ENCODE measurements at regions not wholly inside any gene's neighbourhood (a gene's known extent, or its start where the extent isn't known, plus 50 kb on each side); places are given as distances from the start of the nearest gene placed in this dataset.

- H2AFZ ChIP-seq (ENCODE audit: low read depth, low read length) = no peak overlapping the region
- H3K79me2 ChIP-seq (ENCODE audit: control insufficient read depth, insufficient read depth, low read length) = no peaks in the 10 kb centered on the region
- no TSS peak for BruUV-seq (replicated peaks)
- TF ChIP-seq POLR2AphosphoS5 (IDR thresholded peaks at IDR 0.05; ENCODE audit: insufficient read depth, low read depth, low read length) = no peak
- TF ChIP-seq EZH2 (IDR thresholded peaks at IDR 0.05; ENCODE audit: borderline replicate concordance, low read depth, low read length, severe bottlenecking) = no peak
- no peak for TF ChIP-seq FOS (IDR thresholded peaks at IDR 0.05; ENCODE audit: borderline replicate concordance, insufficient read depth, low read length)
- no peak for TF ChIP-seq CTCF (IDR thresholded peaks at IDR 0.05; ENCODE audit: extremely low read depth in 1 of 2, insufficient read depth in 1 of 2, low read depth in 1 of 2, low read length in 2 of 2)
- no peak for TF ChIP-seq POLR2A (IDR thresholded peaks at IDR 0.05; ENCODE audit: low read depth, low read length)
- no peak for TF ChIP-seq GATA2 (IDR thresholded peaks at IDR 0.05; ENCODE audit: insufficient read depth, insufficient read length, low read depth, low read length)
- no peak for TF ChIP-seq JUN (IDR thresholded peaks at IDR 0.05; ENCODE audit: borderline replicate concordance, insufficient read depth, insufficient read length, low read depth)
- no peak for TF ChIP-seq MAX (IDR thresholded peaks at IDR 0.05; ENCODE audit: insufficient read depth, insufficient read length)
- no peak for TF ChIP-seq MYC (IDR thresholded peaks at IDR 0.05; ENCODE audit: low read depth, low read length)
- dilution Hi-C loops (cut with MboI; ENCODE audit: extremely low pct_ligation_motif_present, low sequenced_read_pairs) = no loop called here
- H3K27me3 ChIP-seq (ENCODE audit: control insufficient read depth in 2 of 2, insufficient read depth in 2 of 2, low read length in 2 of 2) = no peaks in the 10 kb centered on the region
- no peak overlapping the region for H3K4me3 ChIP-seq (replicated peaks in 1 of 3; ENCODE audit: insufficient read depth in 1 of 3, low read depth in 1 of 3, low read length in 3 of 3)
- FAIRE-seq = no peak
- ChIA-PET CTCF (no interaction called here), POLR2A (no interaction called here)
- no peaks in the 10 kb centered on the region for H3K9me3 ChIP-seq (replicated peaks; ENCODE audit: control insufficient read depth, insufficient read depth, low read length)
- H4K20me1 ChIP-seq (replicated peaks; ENCODE audit: control insufficient read depth, extremely low read depth, insufficient read depth, low read length) = no peaks in the 10 kb centered on the region
- H3K4me1 ChIP-seq (ENCODE audit: control insufficient read depth, extremely low read depth, insufficient read depth, low read length) = no peaks in the 10 kb centered on the region
- H3K4me2 ChIP-seq (ENCODE audit: insufficient read depth, low read length) = no peak overlapping the region
- H3K27ac ChIP-seq (ENCODE audit: insufficient read depth, low read depth, low read length) = no peak overlapping the region
- no peak overlapping the region for H3K9ac ChIP-seq (replicated peaks; ENCODE audit: extremely low read depth, insufficient read depth, low read length)
- no peaks in the 10 kb centered on the region for H3K36me3 ChIP-seq (ENCODE audit: control insufficient read depth in 2 of 2, extremely low read depth in 1 of 2, insufficient read depth in 2 of 2, low read length in 2 of 2)
- no peak for DNase-seq (ENCODE audit: low read depth, low spot score)
- intact Hi-C loops (cut with micrococcal nuclease) = no loop called here
- no peaks in the 10 kb centered on the region for H3K9me1 ChIP-seq (replicated peaks; ENCODE audit: control insufficient read depth, extremely low read depth, insufficient read depth, low read length)
Observed at GRCh38 chr10:117946525-117947070, 100.1 kb downstream of the RAB11FIP2 start.

Data from endothelial cell of umbilical vein (primary cell).